ENCODE measurements at regions not wholly inside any gene's neighbourhood (a gene's known extent, or its start where the extent isn't known, plus 50 kb on each side); places are given as distances from the start of the nearest gene placed in this dataset.

GRCh38 chr16:66171578-66171977 is 194.9 kb upstream of the CDH5 start:
- no peak for DNase-seq (ENCODE audit: low read depth)

- DNase-seq (ENCODE audit: low read depth): no peak
Observed at GRCh38 chr16:66170989-66171388, 195.5 kb upstream of the CDH5 start.

- DNase-seq (ENCODE audit: low read depth): no peak
Observed at GRCh38 chr16:66169817-66170216, 196.7 kb upstream of the CDH5 start.

- no peak for DNase-seq (ENCODE audit: low read depth)
Observed at GRCh38 chr16:66168777-66169176, 197.7 kb upstream of the CDH5 start.

- DNase-seq (ENCODE audit: low read depth): peak; percentile 38
Observed at GRCh38 chr16:66167564-66168291, 198.8 kb upstream of the CDH5 start.

- DNase-seq (ENCODE audit: low read depth): no peak
Observed at GRCh38 chr16:66166490-66166889, 200.0 kb upstream of the CDH5 start.

- no peak for DNase-seq (ENCODE audit: low read depth)
Observed at GRCh38 chr16:66165879-66166278, 200.6 kb upstream of the CDH5 start.

- DNase-seq (ENCODE audit: low read depth): no peak
Observed at GRCh38 chr16:66164581-66165247, 201.8 kb upstream of the CDH5 start.

GRCh38 chr16:66162821-66163220 is 203.7 kb upstream of the CDH5 start:
- DNase-seq (ENCODE audit: low read depth): no peak

GRCh38 chr16:66161942-66162341 is 204.5 kb upstream of the CDH5 start:
- DNase-seq (ENCODE audit: low read depth): peak; percentile 42

- no peak for DNase-seq (ENCODE audit: low read depth)
Observed at GRCh38 chr16:66161269-66161668, 205.2 kb upstream of the CDH5 start.

- peak; percentile 48 for DNase-seq (ENCODE audit: low read depth)
Observed at GRCh38 chr16:66159987-66160386, 206.5 kb upstream of the CDH5 start.

- no peak for DNase-seq (ENCODE audit: low read depth)
Observed at GRCh38 chr16:66156538-66156937, 210.0 kb upstream of the CDH5 start.

GRCh38 chr16:66155933-66156332 is 210.6 kb upstream of the CDH5 start:
- DNase-seq (ENCODE audit: low read depth): no peak

- DNase-seq (ENCODE audit: low read depth): no peak
Observed at GRCh38 chr16:66154801-66155200, 211.7 kb upstream of the CDH5 start.

- no peak for DNase-seq (ENCODE audit: low read depth)
Observed at GRCh38 chr16:66152823-66153393, 213.6 kb upstream of the CDH5 start.

GRCh38 chr16:66152181-66152580 is 214.3 kb upstream of the CDH5 start:
- no peak for DNase-seq (ENCODE audit: low read depth)

GRCh38 chr16:66150698-66151482 is 215.6 kb upstream of the CDH5 start:
- no peak for DNase-seq (ENCODE audit: low read depth)

- DNase-seq (ENCODE audit: low read depth): no peak
Observed at GRCh38 chr16:66147291-66147690, 219.2 kb upstream of the CDH5 start.

GRCh38 chr16:66146798-66147197 is 219.7 kb upstream of the CDH5 start:
- DNase-seq (ENCODE audit: low read depth): no peak

GRCh38 chr16:66144641-66145040 is 221.8 kb upstream of the CDH5 start:
- no peak for DNase-seq (ENCODE audit: low read depth)

GRCh38 chr16:66143415-66143814 is 223.1 kb upstream of the CDH5 start:
- DNase-seq (ENCODE audit: low read depth): no peak

Data from M059J (cell line).